GM23338 (cell line): ENCODE measurements at regions not wholly inside any gene's neighbourhood (a gene's known extent, or its start where the extent isn't known, plus 50 kb on each side); places are given as distances from the start of the nearest gene placed in this dataset.

ENCODE experiments used
- ATAC-seq: fragments of 200-7000 bp; cut with Tn5 transposase; 3 replicates; pipeline ENCODE4 v1.9.1; 2020
- DNase-seq: peaks from one replicate; pipeline ENCODE4 v3.0.0-alpha.2; 2015; ENCODE audit warnings: low spot score
- H2AFZ ChIP-seq: fragments of 200-600 bp; sonication (generic); 2 replicates; pipeline ENCODE4 v1.8.0; 2016; ENCODE audit warnings: antibody characterized with exemption, mild to moderate bottlenecking, moderate library complexity
- H3F3A ChIP-seq: fragments of 200-600 bp; sonication (generic); replicated peaks from 2 replicates; pipeline ENCODE4 v1.8.0; 2017; ENCODE audit warnings: antibody characterized with exemption, mixed run types, low read depth
- H3K27ac ChIP-seq: fragments of 200-600 bp; sonication (generic); 2 replicates; pipeline ENCODE4 v1.6.1; 2016; ENCODE audit warnings: low read depth
- H3K27me3 ChIP-seq: fragments of 200-600 bp; sonication (generic); 2 replicates; pipeline ENCODE4 v1.8.0; 2016; ENCODE audit warnings: mild to moderate bottlenecking, mixed run types, moderate library complexity; ENCODE audit not compliant: insufficient read depth
- H3K36me3 ChIP-seq: fragments of 200-600 bp; sonication (generic); 2 replicates; pipeline ENCODE4 v1.8.0; 2016; ENCODE audit warnings: mild to moderate bottlenecking; ENCODE audit not compliant: insufficient read depth
- H3K4me1 ChIP-seq: fragments of 200-600 bp; sonication (generic); 2 replicates; pipeline ENCODE4 v1.8.0; 2016; ENCODE audit warnings: mild to moderate bottlenecking, moderate library complexity; ENCODE audit not compliant: insufficient read depth
- H3K4me2 ChIP-seq: fragments of 200-600 bp; sonication (generic); 2 replicates; pipeline ENCODE4 v1.7.1; 2017; ENCODE audit warnings: mixed run types
- H3K4me3 ChIP-seq: fragments of 200-600 bp; sonication (generic); 2 replicates; pipeline ENCODE4 v1.6.1; 2016; ENCODE audit warnings: mixed run types
- H3K79me2 ChIP-seq: fragments of 200-600 bp; sonication (generic); replicated peaks from 2 replicates; pipeline ENCODE4 v1.8.0; 2017; ENCODE audit warnings: mild to moderate bottlenecking; ENCODE audit not compliant: insufficient read depth
- H3K9me2 ChIP-seq: fragments of 200-600 bp; sonication (generic); 2 replicates; pipeline ENCODE4 v1.8.0; 2017; ENCODE audit not compliant: insufficient read depth
- H4K20me1 ChIP-seq: fragments of 200-600 bp; sonication (generic); replicated peaks from 2 replicates; pipeline ENCODE4 v1.8.0; 2017; ENCODE audit warnings: mild to moderate bottlenecking; ENCODE audit not compliant: insufficient read depth
- H3K27ac Mint-ChIP-seq: 2 replicates; pipeline ENCODE4 v1.8.0; 2020; ENCODE audit warnings: inconsistent platforms, mild to moderate bottlenecking, moderate library complexity, mixed read lengths
- H3K27me3 Mint-ChIP-seq: 3 replicates; pipeline ENCODE4 v1.8.0; 2022; ENCODE audit warnings: low read depth, mild to moderate bottlenecking, moderate library complexity, mixed read lengths, inconsistent platforms; ENCODE audit not compliant: insufficient read depth, poor library complexity
- H3K36me3 Mint-ChIP-seq: 3 replicates; pipeline ENCODE4 v1.8.0; 2021; ENCODE audit warnings: low read depth, mild to moderate bottlenecking, inconsistent platforms, moderate library complexity, mixed read lengths
- H3K4me1 Mint-ChIP-seq: 3 replicates; pipeline ENCODE4 v1.8.0; 2020; ENCODE audit warnings: mild to moderate bottlenecking, inconsistent platforms, mixed read lengths
- H3K4me3 Mint-ChIP-seq: 3 replicates; pipeline ENCODE4 v1.8.0; 2021; ENCODE audit warnings: moderate library complexity, mild to moderate bottlenecking, inconsistent platforms, mixed read lengths
- H3K9me3 Mint-ChIP-seq: 3 replicates; pipeline ENCODE4 v1.8.0; 2020; ENCODE audit warnings: moderate library complexity, mild to moderate bottlenecking, inconsistent platforms, mixed read lengths
- ETS1 ChIP-seq: IDR thresholded peaks from 2 replicates; pipeline ENCODE4 v1.6.1; 2016; ENCODE audit warnings: antibody characterized with exemption
- EZH2 ChIP-seq: fragments of 200-600 bp; sonication (generic); IDR thresholded peaks from one replicate; pipeline ENCODE4 v1.8.0; 2017; ENCODE audit warnings: antibody characterized with exemption, mild to moderate bottlenecking, low read depth; ENCODE audit not compliant: unreplicated experiment
- EZH2phosphoT487 ChIP-seq: fragments of 200-600 bp; sonication (generic); IDR thresholded peaks from one replicate; pipeline ENCODE4 v1.8.1; 2018; ENCODE audit warnings: antibody characterized with exemption; ENCODE audit not compliant: unreplicated experiment
- POLR2AphosphoS5 ChIP-seq: IDR thresholded peaks from 2 replicates; pipeline ENCODE4 v1.6.1; 2016; ENCODE audit warnings: antibody characterized with exemption, low read depth
- STAT1 ChIP-seq: IDR thresholded peaks from one replicate; pipeline ENCODE4 v1.6.1; 2016; ENCODE audit warnings: antibody characterized with exemption; ENCODE audit not compliant: unreplicated experiment
- ZNF331 ChIP-seq: fragments of 250-450 bp; sonication (Bioruptor Pico); IDR thresholded peaks from 2 replicates; pipeline ENCODE4 v1.5.0; 2020; ENCODE audit warnings: low read depth, mild to moderate bottlenecking, moderate library complexity
- TF ChIP-seq, protein P1 (sequence below): fragments of 250-450 bp; sonication (Bioruptor Pico); IDR thresholded peaks from 2 replicates; pipeline ENCODE4 v1.5.0; 2020; ENCODE audit warnings: mild to moderate bottlenecking, moderate library complexity

GRCh38 chr13:111908361-111908760 lies 158.6 kb upstream of the SOX1 start (continued):
- TF ChIP-seq, protein P1, sequence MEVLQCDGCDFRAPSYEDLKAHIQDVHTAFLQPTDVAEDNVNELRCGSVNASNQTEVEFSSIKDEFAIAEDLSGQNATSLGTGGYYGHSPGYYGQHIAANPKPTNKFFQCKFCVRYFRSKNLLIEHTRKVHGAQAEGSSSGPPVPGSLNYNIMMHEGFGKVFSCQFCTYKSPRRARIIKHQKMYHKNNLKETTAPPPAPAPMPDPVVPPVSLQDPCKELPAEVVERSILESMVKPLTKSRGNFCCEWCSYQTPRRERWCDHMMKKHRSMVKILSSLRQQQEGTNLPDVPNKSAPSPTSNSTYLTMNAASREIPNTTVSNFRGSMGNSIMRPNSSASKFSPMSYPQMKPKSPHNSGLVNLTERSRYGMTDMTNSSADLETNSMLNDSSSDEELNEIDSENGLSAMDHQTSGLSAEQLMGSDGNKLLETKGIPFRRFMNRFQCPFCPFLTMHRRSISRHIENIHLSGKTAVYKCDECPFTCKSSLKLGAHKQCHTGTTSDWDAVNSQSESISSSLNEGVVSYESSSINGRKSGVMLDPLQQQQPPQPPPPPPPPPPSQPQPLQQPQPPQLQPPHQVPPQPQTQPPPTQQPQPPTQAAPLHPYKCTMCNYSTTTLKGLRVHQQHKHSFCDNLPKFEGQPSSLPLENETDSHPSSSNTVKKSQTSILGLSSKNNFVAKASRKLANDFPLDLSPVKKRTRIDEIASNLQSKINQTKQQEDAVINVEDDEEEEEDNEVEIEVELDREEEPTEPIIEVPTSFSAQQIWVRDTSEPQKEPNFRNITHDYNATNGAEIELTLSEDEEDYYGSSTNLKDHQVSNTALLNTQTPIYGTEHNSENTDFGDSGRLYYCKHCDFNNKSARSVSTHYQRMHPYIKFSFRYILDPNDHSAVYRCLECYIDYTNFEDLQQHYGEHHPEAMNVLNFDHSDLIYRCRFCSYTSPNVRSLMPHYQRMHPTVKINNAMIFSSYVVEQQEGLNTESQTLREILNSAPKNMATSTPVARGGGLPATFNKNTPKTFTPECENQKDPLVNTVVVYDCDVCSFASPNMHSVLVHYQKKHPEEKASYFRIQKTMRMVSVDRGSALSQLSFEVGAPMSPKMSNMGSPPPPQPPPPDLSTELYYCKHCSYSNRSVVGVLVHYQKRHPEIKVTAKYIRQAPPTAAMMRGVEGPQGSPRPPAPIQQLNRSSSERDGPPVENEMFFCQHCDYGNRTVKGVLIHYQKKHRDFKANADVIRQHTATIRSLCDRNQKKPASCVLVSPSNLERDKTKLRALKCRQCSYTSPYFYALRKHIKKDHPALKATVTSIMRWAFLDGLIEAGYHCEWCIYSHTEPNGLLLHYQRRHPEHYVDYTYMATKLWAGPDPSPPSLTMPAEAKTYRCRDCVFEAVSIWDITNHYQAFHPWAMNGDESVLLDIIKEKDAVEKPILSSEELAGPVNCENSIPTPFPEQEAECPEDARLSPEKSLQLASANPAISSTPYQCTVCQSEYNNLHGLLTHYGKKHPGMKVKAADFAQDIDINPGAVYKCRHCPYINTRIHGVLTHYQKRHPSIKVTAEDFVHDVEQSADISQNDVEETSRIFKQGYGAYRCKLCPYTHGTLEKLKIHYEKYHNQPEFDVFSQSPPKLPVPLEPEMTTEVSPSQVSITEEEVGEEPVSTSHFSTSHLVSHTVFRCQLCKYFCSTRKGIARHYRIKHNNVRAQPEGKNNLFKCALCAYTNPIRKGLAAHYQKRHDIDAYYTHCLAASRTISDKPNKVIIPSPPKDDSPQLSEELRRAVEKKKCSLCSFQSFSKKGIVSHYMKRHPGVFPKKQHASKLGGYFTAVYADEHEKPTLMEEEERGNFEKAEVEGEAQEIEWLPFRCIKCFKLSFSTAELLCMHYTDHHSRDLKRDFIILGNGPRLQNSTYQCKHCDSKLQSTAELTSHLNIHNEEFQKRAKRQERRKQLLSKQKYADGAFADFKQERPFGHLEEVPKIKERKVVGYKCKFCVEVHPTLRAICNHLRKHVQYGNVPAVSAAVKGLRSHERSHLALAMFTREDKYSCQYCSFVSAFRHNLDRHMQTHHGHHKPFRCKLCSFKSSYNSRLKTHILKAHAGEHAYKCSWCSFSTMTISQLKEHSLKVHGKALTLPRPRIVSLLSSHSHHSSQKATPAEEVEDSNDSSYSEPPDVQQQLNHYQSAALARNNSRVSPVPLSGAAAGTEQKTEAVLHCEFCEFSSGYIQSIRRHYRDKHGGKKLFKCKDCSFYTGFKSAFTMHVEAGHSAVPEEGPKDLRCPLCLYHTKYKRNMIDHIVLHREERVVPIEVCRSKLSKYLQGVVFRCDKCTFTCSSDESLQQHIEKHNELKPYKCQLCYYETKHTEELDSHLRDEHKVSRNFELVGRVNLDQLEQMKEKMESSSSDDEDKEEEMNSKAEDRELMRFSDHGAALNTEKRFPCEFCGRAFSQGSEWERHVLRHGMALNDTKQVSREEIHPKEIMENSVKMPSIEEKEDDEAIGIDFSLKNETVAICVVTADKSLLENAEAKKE (CRISPR knock-in tag), result no peak
- TF ChIP-seq POLR2AphosphoS5, result no peak

DNA sequence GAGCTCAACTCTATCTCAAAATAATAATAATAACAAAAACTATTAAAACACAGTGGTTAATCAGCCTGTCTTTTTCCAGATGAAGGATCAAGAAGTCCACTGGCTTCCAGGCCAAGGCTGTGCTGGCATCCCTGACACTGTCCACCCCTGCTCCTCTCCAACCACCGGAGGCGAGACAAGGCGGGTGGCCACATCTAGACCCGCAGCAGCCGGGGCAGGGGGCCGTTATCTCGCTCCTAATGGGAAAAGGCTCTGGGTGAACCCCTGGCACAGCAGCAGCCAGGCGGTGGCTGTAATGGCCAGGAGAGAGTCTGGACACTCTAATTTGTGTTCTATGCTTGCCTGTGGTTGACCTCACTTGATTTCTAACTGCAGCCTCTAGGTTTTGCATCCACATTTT lies 158.0 kb upstream of the SOX1 start:
- H3K79me2 ChIP-seq, result no peaks in the 10 kb centered on the region
- no peaks in the 10 kb centered on the region for H3K27me3 ChIP-seq
- Mint-ChIP-seq H3K27me3 (peaks cover 16% of the 10 kb centered on the region), H3K36me3 (no peaks in the 10 kb centered on the region; the same call in 2 of the 3 replicates), H3K9me3 (no peaks in the 10 kb centered on the region; the same call in 1 of the 3 replicates), H3K4me3 (no peak overlapping the region), H3K4me1 (peaks cover 3% of the 10 kb centered on the region; the same call in 1 of the 3 replicates), H3K27ac (no peak overlapping the region)
- no peak overlapping the region for H3K27ac ChIP-seq
- no peaks in the 10 kb centered on the region for H3F3A ChIP-seq
- H3K4me2 ChIP-seq, result no peak overlapping the region
- no peaks in the 10 kb centered on the region for H3K36me3 ChIP-seq
- no peak overlapping the region for H2AFZ ChIP-seq
- no peaks in the 10 kb centered on the region; the same call in 1 of the 2 replicates for H3K9me2 ChIP-seq
- H4K20me1 ChIP-seq, result no peaks in the 10 kb centered on the region
- H3K4me3 ChIP-seq, result no peak overlapping the region
- H3K4me1 ChIP-seq, result no peaks in the 10 kb centered on the region
- DNase-seq (no peak), ATAC-seq (no peak)
- TF ChIP-seq POLR2AphosphoS5 (no peak), ZNF331 (CRISPR knock-in tag) (no peak), EZH2 (no peak), EZH2phosphoT487 (no peak), ETS1 (no peak), STAT1 (no peak)
- TF ChIP-seq, protein P1 (CRISPR knock-in tag), result no peak
